ENCODE measurements at regions not wholly inside any gene's neighbourhood (a gene's known extent, or its start where the extent isn't known, plus 50 kb on each side); places are given as distances from the start of the nearest gene placed in this dataset.

GRCh38 chr2:146989741-146990140 is 855.1 kb upstream of the ACVR2A start:
- TF ChIP-seq EP300 (IDR thresholded peaks at IDR 0.05) (no peak), POLR2A (IDR thresholded peaks at IDR 0.05) (no peak), CTCF (IDR thresholded peaks at IDR 0.05) (no peak)
